HG02943 (cell line): ENCODE measurements at regions not wholly inside any gene's neighbourhood (a gene's known extent, or its start where the extent isn't known, plus 50 kb on each side); places are given as distances from the start of the nearest gene placed in this dataset.
"Not testable (repeated sequence)": the region's sequence is repeated elsewhere in the genome, so short reads cannot be mapped to it uniquely, and the experiment has no call there.

Source experiments
- ATAC-seq: cut with Tn5 transposase; IDR thresholded peaks from one replicate; pipeline ENCODE4 v1.9.1; 2021; ENCODE audit warnings: mild to moderate bottlenecking, low read depth, moderate library complexity; ENCODE audit not compliant: unreplicated experiment

DNA sequence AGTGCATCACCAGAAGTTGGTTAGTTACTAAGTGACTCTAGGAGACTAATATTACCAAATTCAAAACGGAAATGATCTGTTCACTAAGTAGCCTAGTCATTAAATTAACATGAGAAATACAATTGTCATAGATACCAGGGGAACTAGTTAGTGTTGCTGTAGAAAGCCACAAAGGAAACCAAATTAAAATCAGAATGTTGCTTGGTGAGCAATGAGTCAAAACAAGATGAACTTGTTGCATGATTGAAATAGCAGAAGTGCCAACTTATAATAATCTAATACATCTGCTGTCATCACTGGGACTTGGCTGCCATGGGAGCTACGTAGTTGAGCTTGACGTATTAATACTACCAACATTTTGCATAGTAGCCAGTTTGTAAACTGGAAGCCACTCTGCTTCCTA lies 458.1 kb downstream of the DIPK2A start:
- ATAC-seq = peak; percentile 71

DNA sequence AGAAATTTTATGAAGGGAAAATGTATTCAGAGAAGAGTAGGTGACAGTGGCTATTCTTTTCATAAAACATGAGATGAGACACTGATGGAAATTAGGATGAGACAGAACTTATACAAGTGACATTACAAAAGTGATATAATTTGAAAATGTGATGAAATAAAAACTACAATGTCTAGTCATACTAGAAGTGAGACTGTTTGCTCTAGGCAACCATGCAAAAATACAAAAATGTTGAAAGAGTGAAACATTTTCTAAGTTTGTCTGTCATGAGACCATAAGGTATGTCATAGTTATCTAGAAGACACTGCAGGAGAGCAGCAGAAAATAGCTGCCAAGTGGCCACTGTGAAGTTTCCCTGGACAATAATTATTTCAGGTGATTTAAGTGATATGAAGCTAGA lies 459.5 kb downstream of the DIPK2A start:
- ATAC-seq = no peak

DNA sequence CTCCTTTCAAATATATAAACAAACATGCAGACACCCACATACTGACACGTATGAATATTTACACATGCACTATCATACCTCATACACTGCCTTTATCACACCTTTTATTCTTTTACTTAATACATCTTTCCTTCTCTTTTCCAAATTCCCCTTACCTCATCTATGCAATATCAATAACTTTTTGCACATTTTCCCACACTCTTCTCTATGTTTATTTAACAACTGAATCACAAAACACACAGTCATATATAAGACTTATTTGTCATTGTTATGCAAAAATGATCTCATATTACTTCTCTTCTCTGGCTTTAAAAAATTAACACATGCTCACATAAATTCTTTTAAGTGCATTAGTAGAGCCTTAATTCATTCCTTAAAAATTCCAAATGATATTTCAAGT lies 461.4 kb downstream of the DIPK2A start:
- no peak for ATAC-seq

DNA sequence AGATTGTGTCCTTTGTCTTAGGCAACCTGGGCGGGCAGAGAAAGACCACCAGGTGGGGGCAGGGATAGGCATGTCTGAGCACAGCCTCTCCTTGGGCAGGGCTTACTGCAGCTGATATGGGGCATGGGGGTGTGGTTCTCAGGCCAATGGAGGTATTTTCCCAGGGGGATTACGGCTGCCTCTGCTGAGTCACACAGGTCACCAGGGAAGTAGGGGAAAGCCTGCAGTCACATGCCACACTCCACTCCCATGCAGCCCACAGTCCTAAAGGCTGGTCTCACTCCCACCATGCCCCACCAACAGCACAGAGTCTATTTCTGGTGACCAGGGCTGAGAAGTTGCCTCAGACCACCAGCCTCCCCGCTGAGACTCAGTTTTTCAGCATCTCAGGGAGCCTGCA lies 466.4 kb downstream of the DIPK2A start:
- no peak for ATAC-seq

DNA sequence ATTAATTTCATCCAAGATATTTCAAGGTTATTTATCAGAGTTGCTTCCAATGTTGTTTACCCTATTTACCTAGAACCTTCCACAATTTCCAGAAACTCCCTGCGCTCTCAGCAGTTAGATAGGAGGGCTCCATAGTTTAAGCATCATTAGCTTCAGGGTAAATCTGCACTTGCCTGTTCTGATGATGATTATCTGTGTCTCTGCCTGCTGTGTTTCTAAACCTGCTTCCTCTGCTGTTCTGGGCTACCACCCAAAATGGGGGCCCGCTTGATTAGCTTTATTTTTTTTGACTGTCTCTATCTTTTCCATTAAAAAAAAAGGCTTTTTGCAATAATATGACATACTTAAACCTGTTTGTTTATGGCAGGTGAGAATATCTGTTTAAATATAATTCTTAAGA lies 472.4 kb downstream of the DIPK2A start:
- no peak for ATAC-seq

DNA sequence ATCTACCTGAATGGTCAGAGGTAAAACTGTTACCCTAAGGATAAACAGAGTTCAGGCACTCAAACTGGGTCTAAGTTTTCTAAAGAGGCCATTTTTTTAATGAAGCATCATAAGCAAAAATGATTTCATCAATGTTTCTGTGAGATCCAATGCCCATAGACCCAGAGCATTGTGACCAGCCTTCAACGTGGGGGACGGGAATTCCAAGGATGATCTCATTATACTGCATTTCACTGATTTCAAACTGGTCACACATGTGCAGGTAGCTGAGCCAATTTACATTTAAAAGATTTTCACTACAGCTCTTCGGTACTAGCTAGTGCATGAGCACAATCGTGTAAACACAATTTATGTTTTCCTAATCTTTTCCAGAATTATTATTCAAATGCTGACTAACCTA lies 472.9 kb downstream of the DIPK2A start:
- no peak for ATAC-seq

DNA sequence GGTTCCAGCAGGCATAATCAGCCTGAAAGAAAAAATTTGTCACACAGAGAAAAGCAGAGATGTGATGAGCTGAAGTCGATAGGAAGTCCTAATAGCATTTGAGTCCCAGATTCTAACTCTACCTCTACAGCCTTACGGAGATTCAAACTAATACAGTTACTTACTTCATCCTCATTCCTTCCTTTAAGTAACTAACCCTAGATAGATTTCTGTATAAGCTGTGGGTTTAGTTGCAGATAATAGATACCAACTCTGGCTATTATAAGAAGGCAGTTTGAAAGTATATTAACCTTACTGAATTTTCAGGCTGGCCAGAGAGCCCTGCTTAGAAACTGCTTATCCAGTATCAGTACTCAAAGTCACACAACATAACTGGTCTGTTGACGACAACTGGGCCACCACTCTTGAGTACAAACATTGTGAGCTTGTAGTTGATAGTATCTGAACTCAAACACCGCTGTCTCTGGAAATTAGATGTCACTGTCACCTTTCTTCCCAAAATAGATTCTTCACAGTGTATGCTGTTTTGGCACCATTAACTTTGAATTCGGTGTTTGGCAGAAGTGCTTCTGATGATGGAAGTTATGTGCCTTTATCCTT lies 484.3 kb downstream of the DIPK2A start:
- no peak for ATAC-seq

DNA sequence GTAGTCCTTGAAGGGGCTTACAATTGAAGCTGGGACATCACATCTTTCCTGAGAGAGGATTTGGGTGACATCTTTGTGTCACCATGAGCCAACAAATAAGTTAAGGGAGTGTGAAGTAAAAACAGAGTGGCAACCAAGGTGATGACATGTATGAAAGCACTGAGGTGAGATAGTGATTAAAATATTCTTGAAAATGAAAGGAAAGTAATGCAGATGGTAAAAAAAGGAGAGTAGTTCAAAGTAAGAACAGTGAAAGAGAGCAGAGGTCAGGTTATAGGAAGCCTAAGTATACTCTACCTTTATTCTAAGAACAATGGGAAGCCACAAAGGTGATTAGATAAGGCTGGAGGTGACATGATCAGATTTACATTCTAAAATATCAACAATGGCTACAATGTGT lies 486.1 kb downstream of the DIPK2A start:
- no peak for ATAC-seq

DNA sequence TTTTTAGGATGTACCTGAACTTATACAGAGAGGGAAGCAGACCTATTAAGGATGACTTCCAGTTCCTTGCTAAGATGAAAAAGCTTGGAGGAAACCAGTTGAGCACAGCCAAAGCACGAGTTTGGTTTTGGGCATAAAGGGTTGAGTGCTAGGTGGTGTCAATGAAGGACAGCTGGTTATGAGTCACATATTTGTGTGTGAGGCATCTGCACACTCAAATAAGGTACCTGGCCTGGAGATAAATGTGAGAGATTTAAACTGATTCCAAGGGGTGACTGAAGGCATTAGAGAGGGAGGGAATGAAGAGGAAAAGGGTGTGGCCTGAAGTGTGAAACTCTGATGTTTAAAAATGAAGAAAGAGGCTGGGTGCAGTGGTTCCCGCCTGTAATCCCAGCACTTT lies 486.7 kb downstream of the DIPK2A start:
- no peak for ATAC-seq

DNA sequence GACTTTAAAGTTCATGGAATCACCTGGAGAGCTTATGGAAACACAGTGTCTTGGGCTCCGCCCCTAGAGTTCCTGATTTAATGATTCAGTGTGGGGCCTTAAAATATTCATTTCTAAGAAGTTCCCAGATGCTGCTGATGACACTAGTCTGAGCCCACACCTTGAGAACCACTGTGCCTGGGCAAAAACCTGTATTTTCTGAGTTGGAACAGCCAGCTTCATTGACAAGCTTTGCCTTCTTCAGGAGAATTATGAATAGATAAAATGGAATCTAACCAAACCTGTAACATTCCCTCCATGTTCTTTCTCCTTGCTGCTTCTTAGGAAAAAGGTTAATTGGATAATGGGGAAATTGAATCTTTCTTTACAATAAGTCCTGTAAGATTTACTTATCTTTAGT lies 490.7 kb downstream of the DIPK2A start:
- no peak for ATAC-seq

DNA sequence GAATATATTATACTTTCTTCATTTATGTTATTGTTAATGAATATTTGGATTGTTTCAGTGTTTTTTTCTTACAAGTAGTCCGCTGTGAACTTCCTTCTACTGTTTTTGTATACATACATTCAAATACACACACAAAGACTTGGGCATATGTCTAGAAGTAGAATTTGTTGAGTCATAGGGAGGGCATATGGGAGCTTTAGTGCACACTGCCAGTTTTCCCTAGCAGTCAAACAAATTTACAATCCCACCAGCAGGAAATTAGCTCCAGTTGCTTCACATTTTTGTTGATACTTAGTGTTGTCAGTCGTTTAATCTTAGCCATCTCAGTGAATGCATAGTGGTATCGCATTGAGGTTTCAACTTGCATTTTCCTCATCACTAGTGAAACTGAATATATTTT lies 492.3 kb downstream of the DIPK2A start:
- ATAC-seq = no peak

DNA sequence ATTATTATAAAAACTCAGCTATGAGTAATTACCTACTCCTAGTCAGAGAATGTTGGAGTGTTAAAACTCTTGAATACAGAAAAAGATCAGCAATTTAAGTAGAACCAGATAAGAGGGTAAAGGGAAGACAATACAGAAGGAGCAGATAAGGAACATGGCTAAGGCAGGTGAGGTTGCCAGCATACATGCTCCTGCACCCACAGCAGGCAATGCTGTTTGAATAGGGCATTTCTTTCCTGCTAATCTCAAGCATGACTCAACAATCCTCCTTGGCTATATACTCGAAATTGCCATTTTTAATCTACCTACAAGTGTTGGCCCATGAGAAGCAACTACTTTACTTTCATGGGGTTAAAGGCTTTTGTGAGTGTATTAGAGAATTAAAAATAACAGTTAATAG lies 494.5 kb downstream of the DIPK2A start:
- no peak for ATAC-seq

DNA sequence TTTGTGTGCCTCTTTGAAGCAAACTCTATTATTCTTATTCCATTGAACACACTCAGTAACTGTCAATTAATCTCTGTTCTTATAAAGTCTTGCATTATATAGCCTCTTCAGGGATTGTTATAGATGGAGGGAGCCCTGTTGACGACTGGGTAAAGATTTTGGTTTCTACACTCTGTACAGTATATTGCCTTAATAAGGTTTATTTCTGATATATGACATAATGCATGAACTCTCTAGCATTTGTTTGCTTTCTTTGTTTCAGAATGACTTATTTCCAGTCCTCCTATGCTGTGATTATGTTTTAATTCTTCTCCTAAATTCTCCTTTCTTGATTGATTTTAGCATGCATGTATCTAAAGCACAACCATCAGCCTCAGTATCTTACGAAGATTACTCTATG lies 494.9 kb downstream of the DIPK2A start:
- no peak for ATAC-seq

DNA sequence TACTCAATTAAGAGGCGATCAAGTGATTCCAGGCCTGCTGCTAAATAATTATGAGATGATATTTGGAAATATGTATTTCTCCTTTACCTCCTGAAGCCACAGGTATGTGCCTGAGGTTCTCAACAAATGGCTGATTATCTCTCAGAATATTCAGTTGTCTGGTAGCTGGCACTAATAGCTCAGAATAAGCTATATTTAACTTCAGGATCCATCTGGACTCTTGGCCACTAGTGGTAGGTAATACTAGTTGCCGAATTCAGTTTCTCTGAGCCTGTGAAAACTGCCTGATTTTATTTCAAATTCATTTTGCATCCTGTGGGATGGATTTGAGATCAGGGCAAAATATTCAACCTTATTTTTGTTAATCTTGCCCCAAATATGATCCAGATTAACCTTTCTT lies 499.0 kb downstream of the DIPK2A start:
- no peak for ATAC-seq

DNA sequence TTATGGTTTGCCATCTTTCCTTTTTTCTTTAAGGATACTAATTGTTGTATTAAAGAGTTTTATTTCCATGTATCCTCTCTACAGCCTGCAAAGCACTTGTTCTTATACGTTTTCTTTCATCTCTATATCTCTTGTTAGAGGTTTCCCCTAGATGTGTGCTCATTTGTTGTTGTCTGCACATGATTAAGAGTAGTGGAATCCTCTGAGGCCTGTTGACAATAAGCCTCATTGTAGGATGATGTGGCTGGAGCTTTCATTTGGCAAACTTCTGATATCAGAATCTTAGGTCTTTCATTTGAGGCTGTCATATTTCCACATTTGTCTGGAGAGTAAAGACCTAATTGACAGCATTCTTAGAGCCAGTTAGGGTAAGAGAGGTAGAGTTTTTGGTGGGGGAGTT lies 506.0 kb downstream of the DIPK2A start:
- no peak for ATAC-seq

DNA sequence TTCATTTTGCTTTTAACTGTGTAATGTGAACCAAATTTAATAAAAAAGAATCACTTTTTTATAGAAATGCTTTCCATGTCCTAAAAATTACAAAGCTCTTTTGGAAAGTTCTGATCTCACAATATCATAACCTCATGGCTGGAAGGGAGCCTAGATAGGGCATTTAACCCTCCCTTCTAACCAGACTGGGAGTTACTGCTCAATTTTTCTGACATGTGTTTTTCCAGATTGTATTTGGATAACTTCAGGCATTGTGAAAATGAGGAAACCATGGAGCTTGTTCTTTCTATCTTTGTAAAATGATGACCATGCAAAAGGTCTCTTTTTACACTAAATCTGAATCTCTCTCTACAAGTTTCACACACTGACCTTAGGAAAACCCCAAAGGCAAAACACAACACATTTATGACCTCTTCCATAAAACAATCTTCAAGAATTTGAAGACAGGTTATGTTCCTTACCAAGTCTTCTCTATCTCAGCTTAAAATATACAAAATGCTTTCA lies 508.8 kb downstream of the DIPK2A start:
- ATAC-seq = no peak

DNA sequence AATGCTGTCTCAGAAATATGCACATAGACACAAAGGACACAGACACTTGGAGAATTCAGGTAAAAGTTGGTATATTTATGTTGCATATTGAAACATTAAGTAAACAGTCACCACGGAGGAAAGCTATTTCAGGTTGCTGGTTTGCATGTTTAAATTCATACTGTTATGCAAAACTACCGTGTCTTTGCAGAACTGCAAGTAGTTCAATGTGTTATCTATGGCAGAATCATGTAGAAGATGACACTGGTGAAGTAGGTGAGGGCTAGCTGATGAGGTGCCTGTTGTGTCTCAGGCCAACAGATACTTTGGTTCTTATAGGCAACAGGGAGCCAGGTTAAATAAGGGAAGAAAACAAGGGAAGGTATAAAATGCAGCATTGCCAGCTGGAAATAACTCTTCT lies 511.3 kb downstream of the DIPK2A start:
- no peak for ATAC-seq

DNA sequence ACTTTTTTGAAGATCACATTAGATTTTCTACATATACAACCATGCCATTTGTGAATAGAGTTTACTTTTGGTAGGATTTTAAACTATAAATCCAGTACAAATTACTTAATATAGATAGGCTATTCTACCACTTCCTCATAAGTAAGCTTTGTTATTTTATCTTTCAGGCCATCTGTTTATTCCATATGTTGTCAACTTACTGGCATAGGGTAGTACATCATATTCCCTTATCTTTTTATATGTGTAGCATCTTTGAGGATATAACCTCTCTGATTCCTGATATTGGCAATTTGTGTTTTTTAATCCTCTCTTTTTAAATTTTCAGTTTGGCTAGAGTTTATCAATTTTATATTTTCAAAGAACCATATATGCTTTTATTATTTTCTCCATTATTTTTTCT lies 515.4 kb downstream of the DIPK2A start:
- no peak for ATAC-seq

DNA sequence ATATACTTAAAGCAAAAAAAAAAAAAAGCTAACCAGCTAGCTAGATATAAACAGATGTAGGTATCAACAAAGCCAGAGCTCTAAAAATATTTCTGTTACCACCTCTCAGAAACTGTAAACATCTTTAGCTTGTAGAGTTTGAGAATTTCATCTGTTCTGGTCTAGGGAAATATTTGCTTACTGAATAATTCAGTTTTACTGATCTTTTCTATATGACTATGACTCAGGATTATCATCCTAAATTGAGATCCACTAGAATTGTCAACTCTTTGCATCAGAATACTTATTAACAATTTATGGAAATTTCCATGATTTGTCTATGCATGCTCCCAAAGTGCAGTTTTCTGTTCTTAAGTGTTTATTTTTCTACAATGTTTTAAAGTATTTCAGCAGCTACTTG lies 517.3 kb downstream of the DIPK2A start:
- no peak for ATAC-seq

DNA sequence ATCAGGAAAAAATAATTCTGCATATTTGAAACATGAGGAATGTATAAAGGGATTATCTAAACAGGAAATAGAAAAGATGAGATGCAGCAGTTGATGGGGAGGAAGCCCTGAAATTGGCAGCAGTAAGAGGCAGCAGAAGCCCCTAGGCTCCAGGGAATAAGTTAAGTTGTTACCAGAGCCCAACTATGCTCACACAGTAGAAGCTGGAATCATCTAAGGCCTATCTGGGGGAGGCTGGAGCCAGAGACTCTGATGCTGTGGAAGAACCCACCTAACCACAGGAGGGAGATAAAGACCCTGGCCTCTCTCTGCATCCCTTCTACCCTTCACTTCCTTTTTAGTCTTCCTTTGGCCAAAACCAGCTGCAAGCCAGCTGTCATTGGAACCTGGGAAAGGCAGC lies 519.7 kb downstream of the DIPK2A start:
- no peak for ATAC-seq

DNA sequence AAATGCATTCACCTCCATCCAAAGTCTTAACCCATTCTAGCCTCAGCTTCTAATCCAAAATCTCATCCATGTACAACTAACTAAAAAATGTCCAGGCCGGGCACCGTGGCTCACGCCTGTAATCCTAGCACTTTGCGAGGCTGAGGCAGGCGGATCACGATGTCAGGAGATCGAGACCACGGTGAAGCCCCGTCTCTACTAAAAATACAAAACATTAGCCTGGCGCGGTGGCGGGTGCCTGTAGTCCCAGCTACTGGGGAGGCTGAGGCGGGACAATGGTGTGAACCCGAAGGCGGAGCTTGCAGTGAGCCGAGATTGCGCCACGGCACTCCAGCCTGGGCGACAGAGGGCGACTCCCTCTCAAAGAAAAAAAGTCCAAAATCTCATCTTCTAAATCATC lies 523.0 kb downstream of the DIPK2A start:
- not testable (repeated sequence) for ATAC-seq

DNA sequence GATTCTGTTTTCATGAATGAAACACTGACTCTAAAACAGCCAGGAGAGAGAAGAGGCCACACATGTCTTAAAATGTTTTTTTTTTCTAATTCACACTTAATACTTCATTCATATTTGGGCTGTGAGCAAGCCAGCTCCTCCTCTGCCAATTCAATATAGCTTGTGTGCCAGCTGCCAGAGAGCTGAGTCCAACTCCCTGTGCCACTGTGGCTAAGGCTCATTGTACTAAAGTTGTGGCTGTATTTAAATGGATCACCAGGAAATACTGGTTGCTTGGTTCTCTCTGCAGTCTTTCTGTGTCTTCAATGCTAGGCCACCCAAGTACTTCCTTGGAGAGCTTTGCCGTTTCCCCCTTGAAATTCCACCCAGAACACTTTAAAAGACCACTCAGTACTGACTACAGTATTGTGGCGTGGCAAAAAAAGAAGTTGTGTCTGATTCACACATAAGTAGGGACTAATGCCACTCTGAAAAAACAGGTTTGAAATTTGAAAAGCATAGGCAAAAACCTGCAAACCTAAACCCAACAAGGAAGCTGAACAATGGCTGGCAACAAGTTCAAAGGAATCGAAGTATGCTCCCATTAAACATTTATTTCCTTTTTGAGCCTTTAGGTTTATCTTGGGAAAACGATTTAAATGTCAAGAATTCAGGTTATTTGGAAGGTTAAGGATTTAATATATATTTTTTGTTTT lies 524.7 kb downstream of the DIPK2A start:
- no peak for ATAC-seq
